Upper lobe of left lung (tissue), 4 donors: ENCODE measurements at regions not wholly inside any gene's neighbourhood (a gene's known extent, or its start where the extent isn't known, plus 50 kb on each side); places are given as distances from the start of the nearest gene placed in this dataset.

ENCODE experiments used
- CTCF ChIP-seq, 6 experiments: fragments of 450-650 bp in 4 of 6; fragments of 200-600 bp in 2 of 6; sonication (generic) in 2 of 6; IDR thresholded peaks; one replicate each; pipeline ENCODE4 v1.5.1; 2016 to 2019; ENCODE audit warnings: antibody characterized with exemption in 6 of 6
- POLR2AphosphoS5 ChIP-seq, 2 donors: sonication (generic); formaldehyde crosslinking; IDR thresholded peaks; one replicate each; pipeline ENCODE4 v1.5.1; 2017; ENCODE audit warnings: antibody characterized with exemption in 2 of 2

GRCh38 chr6:115540077-115540869 is 520.4 kb downstream of the FRK start:
- TF ChIP-seq CTCF (IDR thresholded peaks at IDR 0.05) (no peak), POLR2AphosphoS5 (IDR thresholded peaks at IDR 0.05) (no peak)
